ENCODE measurements at regions not wholly inside any gene's neighbourhood (a gene's known extent, or its start where the extent isn't known, plus 50 kb on each side); places are given as distances from the start of the nearest gene placed in this dataset.

DNA sequence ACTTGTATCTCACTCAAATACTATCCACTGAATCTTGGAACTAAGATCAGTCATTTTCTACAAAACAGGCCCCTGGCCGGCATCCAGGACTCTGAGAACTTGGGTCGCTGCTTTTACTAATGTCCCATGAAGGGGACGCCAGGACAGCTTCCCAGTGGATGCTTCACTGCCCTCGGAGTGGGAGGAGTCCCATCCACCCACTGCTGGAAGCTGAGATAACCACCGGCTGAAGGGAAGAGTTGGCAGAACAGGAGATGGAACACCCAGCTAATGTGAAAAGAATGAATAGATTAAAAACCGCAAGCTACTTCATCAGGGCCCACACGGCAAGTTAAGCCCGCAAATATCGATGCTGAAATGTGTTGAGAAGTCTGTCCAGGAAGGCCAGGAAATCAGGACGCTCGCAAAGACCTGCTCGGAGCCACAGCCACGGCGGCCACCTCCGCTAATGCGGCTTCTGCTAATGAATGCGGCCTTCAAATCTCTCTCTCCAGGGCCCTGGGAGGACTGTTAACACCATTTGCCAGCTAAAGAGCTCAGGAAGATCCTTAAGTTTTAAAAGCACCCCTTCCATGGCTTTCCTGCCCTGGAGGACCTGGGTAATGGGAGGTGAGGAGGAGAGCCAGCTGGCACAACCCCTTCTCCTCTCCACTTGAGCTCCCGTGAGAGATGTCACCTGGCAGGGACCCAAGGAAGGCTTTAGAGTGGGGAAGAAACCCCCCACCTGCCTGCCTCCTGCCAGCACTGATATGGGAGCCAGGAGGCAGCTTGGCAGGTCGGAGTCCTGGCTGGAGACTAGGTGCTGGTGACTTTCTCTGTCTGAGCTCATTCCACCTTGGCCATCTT is 226.6 kb upstream of the RPL38 start:
- peaks cover 0 to under 1% (median 0%) of the 10 kb centered on the region in 4 donors for H3K4me1 Mint-ChIP-seq
- no peak overlapping the region for H3K4me3 Mint-ChIP-seq
- Histone ChIP-seq H3K4me3 (ENCODE audit: low read depth, low read length) (no peak overlapping the region), H3K36me3 (ENCODE audit: control insufficient read depth, insufficient read depth, low read length) (no peaks in the 10 kb centered on the region), H3K9me3 (ENCODE audit: control insufficient read depth in 2 of 2, low read length in 2 of 2) (no peaks in the 10 kb centered on the region), H3K4me1 (ENCODE audit: control insufficient read depth, insufficient read depth, low read length, poor library complexity, severe bottlenecking) (no peaks in the 10 kb centered on the region), H3K27ac (ENCODE audit: insufficient read depth, low read length, poor library complexity, severe bottlenecking) (no peak overlapping the region), H3K27me3 (ENCODE audit: control insufficient read depth, insufficient read depth, low read length) (no peaks in the 10 kb centered on the region)
- DNase-seq, result no peak
- ATAC-seq (ENCODE audit: low read depth in 2 of 2), result no peak
- H3K36me3 Mint-ChIP-seq, result no peaks in the 10 kb centered on the region
- no peak overlapping the region for H3K27ac Mint-ChIP-seq
- H3K27me3 Mint-ChIP-seq, result peaks cover 14% of the 10 kb centered on the region
- peaks cover 0 to 2% (median 0%) of the 10 kb centered on the region in 7 donors for H3K9me3 Mint-ChIP-seq

DNA sequence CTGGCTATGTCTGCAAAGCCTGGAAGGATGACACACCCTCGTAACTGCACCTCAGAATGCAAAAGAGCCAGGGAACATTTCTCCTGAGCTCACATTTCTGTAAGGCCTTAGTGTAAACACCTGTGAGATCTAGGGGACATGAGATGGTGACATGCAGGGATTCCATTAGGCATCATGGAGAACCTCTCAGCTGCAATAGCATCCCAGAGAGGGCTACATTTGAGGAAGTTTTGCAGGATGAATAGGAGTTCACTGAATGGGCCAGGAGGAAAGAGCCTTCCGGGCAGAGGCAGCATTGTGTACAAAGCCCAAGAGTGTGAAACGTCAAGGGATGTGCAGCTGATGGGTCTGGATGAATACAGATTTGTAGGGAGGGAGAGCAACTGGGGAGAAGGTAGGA is 223.0 kb upstream of the RPL38 start:
- H3K4me1 ChIP-seq (ENCODE audit: control insufficient read depth, insufficient read depth, low read length, poor library complexity, severe bottlenecking), result no peaks in the 10 kb centered on the region
- ATAC-seq (ENCODE audit: low read depth in 2 of 2) (no peak), DNase-seq (no peak)
- no peaks in the 10 kb centered on the region for H3K36me3 Mint-ChIP-seq
- no peak overlapping the region for H3K27ac Mint-ChIP-seq
- no peaks in the 10 kb centered on the region for H3K9me3 ChIP-seq (ENCODE audit: control insufficient read depth in 2 of 2, low read length in 2 of 2)
- no peak overlapping the region for H3K27ac ChIP-seq (ENCODE audit: insufficient read depth, low read length, poor library complexity, severe bottlenecking)
- H3K9me3 Mint-ChIP-seq, result no peaks in the 10 kb centered on the region
- H3K27me3 ChIP-seq (ENCODE audit: control insufficient read depth, insufficient read depth, low read length), result no peaks in the 10 kb centered on the region
- peaks cover 15% of the 10 kb centered on the region for H3K27me3 Mint-ChIP-seq
- H3K4me3 Mint-ChIP-seq, result no peak overlapping the region
- no peaks in the 10 kb centered on the region for H3K36me3 ChIP-seq (ENCODE audit: control insufficient read depth, insufficient read depth, low read length)
- no peak overlapping the region for H3K4me3 ChIP-seq (ENCODE audit: low read depth, low read length)
- H3K4me1 Mint-ChIP-seq, result peaks cover 0 to 8% (median 4%) of the 10 kb centered on the region in 4 donors

DNA sequence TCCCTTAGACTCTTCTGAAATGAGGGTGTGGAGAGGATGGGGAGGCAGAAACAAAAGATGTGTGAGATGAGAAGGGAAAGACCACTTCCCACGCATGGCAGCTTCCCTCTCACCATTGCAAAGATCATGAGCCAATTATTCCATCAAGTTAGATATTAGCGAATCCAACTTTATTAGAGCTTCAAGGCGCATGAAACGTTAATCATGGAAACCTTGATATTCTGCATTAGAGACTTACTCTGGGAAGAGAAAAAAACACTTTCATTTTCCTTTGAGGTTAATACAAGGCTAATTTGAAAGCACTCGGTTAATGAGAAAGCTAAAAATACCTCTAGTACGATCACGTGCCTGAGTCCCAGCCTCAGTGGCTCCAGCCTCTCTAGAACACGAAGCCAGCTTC is 220.6 kb upstream of the RPL38 start:
- Histone ChIP-seq H3K4me3 (ENCODE audit: low read depth, low read length) (no peak overlapping the region), H3K36me3 (ENCODE audit: control insufficient read depth, insufficient read depth, low read length) (no peaks in the 10 kb centered on the region), H3K27ac (ENCODE audit: insufficient read depth, low read length, poor library complexity, severe bottlenecking) (no peak overlapping the region), H3K9me3 (ENCODE audit: control insufficient read depth in 2 of 2, low read length in 2 of 2) (no peaks in the 10 kb centered on the region), H3K4me1 (ENCODE audit: control insufficient read depth, insufficient read depth, low read length, poor library complexity, severe bottlenecking) (no peaks in the 10 kb centered on the region), H3K27me3 (ENCODE audit: control insufficient read depth, insufficient read depth, low read length) (no peaks in the 10 kb centered on the region)
- Mint-ChIP-seq H3K4me3 (no peak overlapping the region), H3K9me3 (no peaks in the 10 kb centered on the region), H3K27ac (no peak overlapping the region), H3K36me3 (no peaks in the 10 kb centered on the region), H3K27me3 (peaks cover 10% of the 10 kb centered on the region), H3K4me1 (peaks cover 0 to 8% (median 4%) of the 10 kb centered on the region in 4 donors)
- DNase-seq (no peak), ATAC-seq (ENCODE audit: low read depth in 2 of 2) (no peak)

GRCh38 chr17:73983621-73984400 is 219.7 kb upstream of the RPL38 start:
- H3K27me3 ChIP-seq (ENCODE audit: control insufficient read depth, insufficient read depth, low read length), result no peaks in the 10 kb centered on the region
- no peaks in the 10 kb centered on the region for H3K4me1 ChIP-seq (ENCODE audit: control insufficient read depth, insufficient read depth, low read length, poor library complexity, severe bottlenecking)
- DNase-seq (no peak), ATAC-seq (ENCODE audit: low read depth in 2 of 2) (no peak)
- Mint-ChIP-seq H3K4me1 (peaks cover 0 to 8% (median 4%) of the 10 kb centered on the region in 4 donors), H3K27me3 (peaks cover 10% of the 10 kb centered on the region), H3K9me3 (no peaks in the 10 kb centered on the region), H3K27ac (no peak overlapping the region), H3K36me3 (no peaks in the 10 kb centered on the region), H3K4me3 (no peak overlapping the region)
- H3K27ac ChIP-seq (ENCODE audit: insufficient read depth, low read length, poor library complexity, severe bottlenecking), result no peak overlapping the region
- no peak overlapping the region for H3K4me3 ChIP-seq (ENCODE audit: low read depth, low read length)
- no peaks in the 10 kb centered on the region for H3K9me3 ChIP-seq (ENCODE audit: control insufficient read depth in 2 of 2, low read length in 2 of 2)
- no peaks in the 10 kb centered on the region for H3K36me3 ChIP-seq (ENCODE audit: control insufficient read depth, insufficient read depth, low read length)

- Mint-ChIP-seq H3K4me1 (peaks cover 0 to 8% (median 4%) of the 10 kb centered on the region in 4 donors), H3K4me3 (no peak overlapping the region), H3K36me3 (no peaks in the 10 kb centered on the region), H3K27ac (peak overlapping the region in 1 of 3 donors; percentile 45), H3K9me3 (no peaks in the 10 kb centered on the region), H3K27me3 (peaks cover 10% of the 10 kb centered on the region)
- Histone ChIP-seq H3K9me3 (ENCODE audit: control insufficient read depth in 2 of 2, low read length in 2 of 2) (no peaks in the 10 kb centered on the region), H3K36me3 (ENCODE audit: control insufficient read depth, insufficient read depth, low read length) (no peaks in the 10 kb centered on the region), H3K4me3 (ENCODE audit: low read depth, low read length) (no peak overlapping the region), H3K27me3 (ENCODE audit: control insufficient read depth, insufficient read depth, low read length) (no peaks in the 10 kb centered on the region), H3K4me1 (ENCODE audit: control insufficient read depth, insufficient read depth, low read length, poor library complexity, severe bottlenecking) (no peaks in the 10 kb centered on the region), H3K27ac (ENCODE audit: insufficient read depth, low read length, poor library complexity, severe bottlenecking) (no peak overlapping the region)
- ATAC-seq (ENCODE audit: low read depth in 2 of 2), result no peak
- no peak for DNase-seq
These were observed 218.5 kb upstream of the RPL38 start for GRCh38 chr17:73984941-73985340.

- no peaks in the 10 kb centered on the region for H3K9me3 ChIP-seq (ENCODE audit: control insufficient read depth in 2 of 2, low read length in 2 of 2)
- H3K9me3 Mint-ChIP-seq, result no peaks in the 10 kb centered on the region
- H3K27ac Mint-ChIP-seq, result no peak overlapping the region
- H3K27me3 ChIP-seq (ENCODE audit: control insufficient read depth, insufficient read depth, low read length), result no peaks in the 10 kb centered on the region
- no peak overlapping the region for H3K4me3 ChIP-seq (ENCODE audit: low read depth, low read length)
- no peak overlapping the region for H3K4me3 Mint-ChIP-seq
- DNase-seq, result no peak
- peaks cover 10% of the 10 kb centered on the region for H3K27me3 Mint-ChIP-seq
- no peaks in the 10 kb centered on the region for H3K36me3 ChIP-seq (ENCODE audit: control insufficient read depth, insufficient read depth, low read length)
- ATAC-seq (ENCODE audit: low read depth in 2 of 2), result no peak
- no peaks in the 10 kb centered on the region for H3K4me1 ChIP-seq (ENCODE audit: control insufficient read depth, insufficient read depth, low read length, poor library complexity, severe bottlenecking)
- H3K36me3 Mint-ChIP-seq, result no peaks in the 10 kb centered on the region
- H3K4me1 Mint-ChIP-seq, result peaks cover 0 to 8% (median 4%) of the 10 kb centered on the region in 4 donors
- no peak overlapping the region for H3K27ac ChIP-seq (ENCODE audit: insufficient read depth, low read length, poor library complexity, severe bottlenecking)
These were observed 217.9 kb upstream of the RPL38 start for GRCh38 chr17:73985466-73986015.

GRCh38 chr17:73986641-73987177 is 216.8 kb upstream of the RPL38 start:
- no peaks in the 10 kb centered on the region for H3K27me3 ChIP-seq (ENCODE audit: control insufficient read depth, insufficient read depth, low read length)
- Mint-ChIP-seq H3K9me3 (no peaks in the 10 kb centered on the region), H3K27me3 (peaks cover 4% of the 10 kb centered on the region), H3K27ac (peak overlapping the region in 1 of 3 donors; percentile 42), H3K4me1 (peaks cover 0 to 8% (median 4%) of the 10 kb centered on the region in 4 donors), H3K4me3 (no peak overlapping the region), H3K36me3 (no peaks in the 10 kb centered on the region)
- no peaks in the 10 kb centered on the region for H3K9me3 ChIP-seq (ENCODE audit: control insufficient read depth in 2 of 2, low read length in 2 of 2)
- no peak overlapping the region for H3K27ac ChIP-seq (ENCODE audit: insufficient read depth, low read length, poor library complexity, severe bottlenecking)
- H3K4me3 ChIP-seq (ENCODE audit: low read depth, low read length), result no peak overlapping the region
- ATAC-seq (ENCODE audit: low read depth in 2 of 2), result no peak
- no peaks in the 10 kb centered on the region for H3K36me3 ChIP-seq (ENCODE audit: control insufficient read depth, insufficient read depth, low read length)
- no peaks in the 10 kb centered on the region for H3K4me1 ChIP-seq (ENCODE audit: control insufficient read depth, insufficient read depth, low read length, poor library complexity, severe bottlenecking)
- no peak for DNase-seq
